GM21529 (cell line): ENCODE measurements at regions not wholly inside any gene's neighbourhood (a gene's known extent, or its start where the extent isn't known, plus 50 kb on each side); places are given as distances from the start of the nearest gene placed in this dataset.

Experiments
- ATAC-seq: cut with Tn5 transposase; IDR thresholded peaks from one replicate; pipeline ENCODE4 v1.9.1; 2021; ENCODE audit not compliant: unreplicated experiment

- no peak for ATAC-seq
These were observed 155.6 kb downstream of the BTC start for GRCh38 chr4:74638689-74639088.

- no peak for ATAC-seq
These were observed 154.0 kb downstream of the BTC start for GRCh38 chr4:74640111-74640903.

GRCh38 chr4:74642006-74642405, 152.3 kb downstream of the BTC start:
- ATAC-seq, result no peak

GRCh38 chr4:74649193-74649592, 145.1 kb downstream of the BTC start:
- no peak for ATAC-seq

- ATAC-seq, result no peak
These were observed 143.1 kb downstream of the BTC start for GRCh38 chr4:74651198-74651597.

GRCh38 chr4:74653331-74654229, 140.7 kb downstream of the BTC start:
- no peak for ATAC-seq

GRCh38 chr4:74654230-74654681, 140.1 kb downstream of the BTC start:
- no peak for ATAC-seq

GRCh38 chr4:74656596-74656995, 137.7 kb downstream of the BTC start:
- ATAC-seq, result no peak

GRCh38 chr4:74658116-74658515, 136.2 kb downstream of the BTC start:
- no peak for ATAC-seq

GRCh38 chr4:74659576-74660411, 134.5 kb downstream of the BTC start:
- ATAC-seq, result no peak

- ATAC-seq, result no peak
These were observed 133.5 kb downstream of the BTC start for GRCh38 chr4:74660866-74661265.

GRCh38 chr4:74661427-74662201, 132.7 kb downstream of the BTC start:
- ATAC-seq, result no peak

- ATAC-seq, result no peak
These were observed 130.7 kb downstream of the BTC start for GRCh38 chr4:74663631-74664030.

GRCh38 chr4:74665346-74665745, 129.0 kb downstream of the BTC start:
- ATAC-seq, result no peak

- ATAC-seq, result no peak
These were observed 128.4 kb downstream of the BTC start for GRCh38 chr4:74665876-74666275.

- ATAC-seq, result no peak
These were observed 126.9 kb downstream of the BTC start for GRCh38 chr4:74667438-74667837.

GRCh38 chr4:74667944-74668343, 126.4 kb downstream of the BTC start:
- ATAC-seq, result no peak

GRCh38 chr4:74669702-74670101, 124.6 kb downstream of the BTC start:
- no peak for ATAC-seq

- ATAC-seq, result no peak
These were observed 123.7 kb downstream of the BTC start for GRCh38 chr4:74670583-74670982.

GRCh38 chr4:74671080-74671698, 123.1 kb downstream of the BTC start:
- no peak for ATAC-seq
